H1 (cell line): ENCODE measurements at regions not wholly inside any gene's neighbourhood (a gene's known extent, or its start where the extent isn't known, plus 50 kb on each side); places are given as distances from the start of the nearest gene placed in this dataset.

Experiments used
- CTCF ChIA-PET: fragments of 300-600 bp; sonication (Branson Sonifier 250); formaldehyde crosslinking; loops from one replicate; lab custom pipeline; 2021; ENCODE audit not compliant: partially characterized antibody; lab: Charles Lee
- POLR2A ChIA-PET: fragments of 300-600 bp; sonication (Branson Sonifier 250); formaldehyde crosslinking; loops from one replicate; lab custom pipeline; 2021; ENCODE audit warnings: inconsistent platforms; ENCODE audit not compliant: partially characterized antibody; lab: Charles Lee
- DNase-seq, 2 experiments: peaks; one replicate each; pipeline versions ENCODE4 v3.0.0 to v3.0.0-alpha.2; 2010 to 2022; ENCODE audit warnings: low spot score in 2 of 2, low read depth in 1 of 2, mixed read lengths in 1 of 2
- FAIRE-seq: peaks from 2 replicates; lab custom pipeline; 2011; peaks lifted over from hg19 to GRCh38; lab: Jason Lieb, UNC
- H2AFZ ChIP-seq: 2 replicates; pipeline ENCODE4 v1.8.1; 2012; ENCODE audit warnings: low read length, inconsistent platforms
- H2AK5ac ChIP-seq: 2 replicates; pipeline ENCODE4 v1.6.1; 2013; ENCODE audit warnings: low read depth, low read length
- H2BK120ac ChIP-seq: replicated peaks from 2 replicates; pipeline ENCODE3; 2013; ENCODE audit warnings: low read depth, low read length, inconsistent platforms
- H2BK12ac ChIP-seq: 2 replicates; pipeline ENCODE4 v1.6.1; 2013; ENCODE audit warnings: low read depth, low read length
- H2BK15ac ChIP-seq: 2 replicates; pipeline ENCODE4 v1.6.1; 2013; ENCODE audit warnings: low read length
- H2BK20ac ChIP-seq: 2 replicates; pipeline ENCODE4 v1.6.1; 2013; ENCODE audit warnings: low read length
- H2BK5ac ChIP-seq: 2 replicates; pipeline ENCODE4 v1.6.1; 2013; ENCODE audit warnings: low read depth, low read length
- H3K14ac ChIP-seq: 2 replicates; pipeline ENCODE4 v1.6.1; 2013; ENCODE audit warnings: inconsistent platforms; ENCODE audit not compliant: insufficient read length
- H3K18ac ChIP-seq: 2 replicates; pipeline ENCODE4 v1.6.1; 2013; ENCODE audit warnings: low read length; ENCODE audit errors: extremely low read depth
- H3K23ac ChIP-seq: 2 replicates; pipeline ENCODE4 v1.6.1; 2013; ENCODE audit warnings: inconsistent platforms; ENCODE audit not compliant: insufficient read length
- H3K23me2 ChIP-seq: 2 replicates; pipeline ENCODE4 v1.6.1; 2013; ENCODE audit warnings: low read depth, low read length
- H3K27ac ChIP-seq: 2 replicates; pipeline ENCODE4 v1.6.1; 2011; ENCODE audit warnings: low read depth, low read length, inconsistent platforms
- H3K27me3 ChIP-seq, 4 experiments: replicated peaks in 1 of 4; 1 replicate in 1 of 4; 2 replicates in 3 of 4; pipeline versions ENCODE4 v1.6.1 to v1.8.1; 2011 to 2013; ENCODE audit warnings: low read length in 3 of 4, mild to moderate bottlenecking in 3 of 4, inconsistent platforms in 2 of 4, mixed read lengths in 2 of 4, moderate library complexity in 1 of 4; ENCODE audit not compliant: control insufficient read depth in 3 of 4, insufficient read depth in 3 of 4; ENCODE audit errors: extremely low read depth in 1 of 4
- H3K36me3 ChIP-seq, 4 experiments: 2 replicates each; pipeline versions ENCODE4 v1.6.1 to v1.8.1; 2011 to 2013; ENCODE audit warnings: mild to moderate bottlenecking in 4 of 4, low read length in 3 of 4, moderate library complexity in 2 of 4, control low read depth in 1 of 4, inconsistent platforms in 1 of 4; ENCODE audit not compliant: insufficient read depth in 4 of 4, control insufficient read depth in 2 of 4
- H3K4ac ChIP-seq: replicated peaks from 2 replicates; pipeline ENCODE3; 2013; ENCODE audit warnings: low read length, low read depth, mixed read lengths, inconsistent platforms; ENCODE audit not compliant: insufficient read length
- H3K4me1 ChIP-seq, 4 experiments: replicated peaks in 1 of 4; 1 replicate in 1 of 4; 2 replicates in 3 of 4; pipeline versions ENCODE4 v1.6.1 to v1.8.1; 2011 to 2013; ENCODE audit warnings: low read length in 3 of 4, inconsistent platforms in 2 of 4, mixed read lengths in 1 of 4; ENCODE audit not compliant: insufficient read depth in 4 of 4, control insufficient read depth in 3 of 4
- H3K4me2 ChIP-seq, 2 experiments: 2 replicates each; pipeline versions ENCODE4 v1.6.1 to v1.8.1; 2011 to 2013; ENCODE audit warnings: low read depth in 2 of 2, low read length in 2 of 2, control low read depth in 1 of 2, inconsistent platforms in 1 of 2, mild to moderate bottlenecking in 1 of 2; ENCODE audit not compliant: insufficient read depth in 1 of 2
- H3K4me3 ChIP-seq, 4 experiments: fragments of 200-600, 300-600 bp in 1 of 4; sonication (generic), shearing (Covaris generic), sonication (Bioruptor Twin) in 1 of 4; 2 replicates each; pipeline versions ENCODE4 v1.5.1 to v1.8.1; 2011 to 2016; ENCODE audit warnings: low read length in 4 of 4, low read depth in 3 of 4, control low read depth in 2 of 4, inconsistent platforms in 2 of 4, mild to moderate bottlenecking in 2 of 4, mixed read lengths in 1 of 4, moderate library complexity in 1 of 4; ENCODE audit not compliant: insufficient read depth in 2 of 4; ENCODE audit errors: extremely low read depth in 1 of 4
- H3K56ac ChIP-seq: replicated peaks from 2 replicates; pipeline ENCODE3; 2013; ENCODE audit warnings: low read depth, mild to moderate bottlenecking, mixed read lengths, low read length, inconsistent platforms; ENCODE audit not compliant: insufficient read length
- H3K79me1 ChIP-seq: 2 replicates; pipeline ENCODE4 v1.6.1; 2013; ENCODE audit warnings: low read depth, low read length, control low read depth
- H3K79me2 ChIP-seq, 2 experiments: 2 replicates each; pipeline versions ENCODE4 v1.6.1 to v1.8.1; 2012 to 2013; ENCODE audit warnings: low read length in 2 of 2, mild to moderate bottlenecking in 2 of 2, inconsistent platforms in 1 of 2; ENCODE audit not compliant: insufficient read depth in 2 of 2, control insufficient read depth in 1 of 2
- H3K9ac ChIP-seq, 4 experiments: replicated peaks in 1 of 4; 1 replicate in 1 of 4; 2 replicates in 3 of 4; pipeline versions ENCODE4 v1.6.1 to v1.8.1; 2011 to 2013; ENCODE audit warnings: low read depth in 3 of 4, low read length in 3 of 4, control low read depth in 2 of 4, mild to moderate bottlenecking in 2 of 4, moderate library complexity in 2 of 4, inconsistent platforms in 1 of 4; ENCODE audit errors: extremely low read depth in 1 of 4
- H3K9me3 ChIP-seq, 2 experiments: 2 replicates each; pipeline versions ENCODE4 v1.6.1 to v1.8.1; 2012 to 2013; ENCODE audit warnings: mild to moderate bottlenecking in 2 of 2, moderate library complexity in 2 of 2, control low read depth in 1 of 2, inconsistent platforms in 1 of 2, low read depth in 1 of 2, low read length in 1 of 2, mixed read lengths in 1 of 2; ENCODE audit not compliant: insufficient read depth in 2 of 2
- H4K20me1 ChIP-seq, 2 experiments: replicated peaks in 1 of 2; 2 replicates each; pipeline versions ENCODE3 to v1.8.1; 2011 to 2013; ENCODE audit warnings: inconsistent platforms in 2 of 2, low read length in 2 of 2, mild to moderate bottlenecking in 1 of 2; ENCODE audit not compliant: insufficient read depth in 2 of 2, control insufficient read depth in 1 of 2
- H4K5ac ChIP-seq: 2 replicates; pipeline ENCODE4 v1.6.1; 2013; ENCODE audit warnings: low read length, low read depth, mixed read lengths, inconsistent platforms; ENCODE audit not compliant: insufficient read length
- H4K8ac ChIP-seq: 2 replicates; pipeline ENCODE4 v1.8.0; 2013; ENCODE audit warnings: mild to moderate bottlenecking, moderate library complexity, low read length, inconsistent platforms; ENCODE audit not compliant: insufficient read depth; ENCODE audit errors: extremely low read depth
- H4K91ac ChIP-seq: replicated peaks from 2 replicates; pipeline ENCODE3; 2013; ENCODE audit warnings: low read length, mixed read lengths, inconsistent platforms; ENCODE audit not compliant: insufficient read length
- BCL11A ChIP-seq, 2 experiments: IDR thresholded peaks; one replicate each; pipeline ENCODE4 v1.6.1; 2011; ENCODE audit warnings: low read depth in 2 of 2, low read length in 2 of 2, mild to moderate bottlenecking in 2 of 2
- EGR1 ChIP-seq: IDR thresholded peaks from 2 replicates; pipeline ENCODE4 v1.6.1; 2011; ENCODE audit warnings: low read depth, low read length, borderline replicate concordance
- EP300 ChIP-seq, 2 experiments: IDR thresholded peaks; 1 replicate in 1 of 2; 2 replicates in 1 of 2; pipeline ENCODE4 v1.6.1; 2011 to 2012; ENCODE audit warnings: low read depth in 2 of 2, low read length in 2 of 2, mild to moderate bottlenecking in 2 of 2, borderline replicate concordance in 1 of 2, inconsistent platforms in 1 of 2, moderate library complexity in 1 of 2
- GABPA ChIP-seq: IDR thresholded peaks from 2 replicates; pipeline ENCODE4 v1.6.1; 2011; ENCODE audit warnings: mild to moderate bottlenecking, low read length, moderate library complexity, borderline replicate concordance; ENCODE audit not compliant: insufficient read depth
- HDAC6 ChIP-seq: IDR thresholded peaks from one replicate; pipeline ENCODE4 v1.7.1; 2012; ENCODE audit warnings: low read depth, mild to moderate bottlenecking, inconsistent platforms, low read length, moderate library complexity
- JUN ChIP-seq: IDR thresholded peaks from 2 replicates; pipeline ENCODE4 v1.6.1; 2011; ENCODE audit warnings: low read depth, mild to moderate bottlenecking, improper control_type of control experiment, low read length
- NRF1 ChIP-seq: IDR thresholded peaks from 2 replicates; pipeline ENCODE4 v1.6.1; 2011; ENCODE audit warnings: mild to moderate bottlenecking, low read depth, low read length, improper control_type of control experiment
- RFX5 ChIP-seq: IDR thresholded peaks from 2 replicates; pipeline ENCODE4 v1.6.1; 2011; ENCODE audit warnings: low read depth, low read length, improper control_type of control experiment, borderline replicate concordance
- SIRT6 ChIP-seq: IDR thresholded peaks from one replicate; pipeline ENCODE4 v1.7.1; 2012; ENCODE audit warnings: low read length, inconsistent platforms
- SP2 ChIP-seq: IDR thresholded peaks from 2 replicates; pipeline ENCODE4 v1.6.1; 2012; ENCODE audit warnings: mild to moderate bottlenecking, low read length, inconsistent platforms
- TAF1 ChIP-seq: IDR thresholded peaks from 2 replicates; pipeline ENCODE4 v1.6.1; 2011; ENCODE audit warnings: mild to moderate bottlenecking, low read depth, low read length
- TAF7 ChIP-seq: optimal IDR thresholded peaks from 2 replicates; pipeline ENCODE3; 2011; ENCODE audit warnings: low read depth, mild to moderate bottlenecking, inconsistent platforms, low read length, moderate library complexity, borderline replicate concordance
- USF2 ChIP-seq: IDR thresholded peaks from 2 replicates; pipeline ENCODE4 v1.6.1; 2011; ENCODE audit warnings: low read length, improper control_type of control experiment
- WGBS, 2 experiments: shearing (Covaris generic) in 1 of 2; methylation state at CpG; one replicate each; pipeline versions ENCODE4 v1.1.6 to v1.1.7; 2013 to 2015; ENCODE audit warnings: low lambda C conversion rate in 2 of 2, mixed read lengths in 2 of 2, inconsistent platforms in 1 of 2, low coverage in 1 of 2, missing lambda C conversion rate in 1 of 2; ENCODE audit not compliant: insufficient replicate concordance in 2 of 2, insufficient coverage in 1 of 2, insufficient read length in 1 of 2; ENCODE audit errors: extremely low coverage in 1 of 2, missing lambda C conversion rate in 1 of 2; 5-methylcytosine and 5-hydroxymethylcytosine counted together

DNA sequence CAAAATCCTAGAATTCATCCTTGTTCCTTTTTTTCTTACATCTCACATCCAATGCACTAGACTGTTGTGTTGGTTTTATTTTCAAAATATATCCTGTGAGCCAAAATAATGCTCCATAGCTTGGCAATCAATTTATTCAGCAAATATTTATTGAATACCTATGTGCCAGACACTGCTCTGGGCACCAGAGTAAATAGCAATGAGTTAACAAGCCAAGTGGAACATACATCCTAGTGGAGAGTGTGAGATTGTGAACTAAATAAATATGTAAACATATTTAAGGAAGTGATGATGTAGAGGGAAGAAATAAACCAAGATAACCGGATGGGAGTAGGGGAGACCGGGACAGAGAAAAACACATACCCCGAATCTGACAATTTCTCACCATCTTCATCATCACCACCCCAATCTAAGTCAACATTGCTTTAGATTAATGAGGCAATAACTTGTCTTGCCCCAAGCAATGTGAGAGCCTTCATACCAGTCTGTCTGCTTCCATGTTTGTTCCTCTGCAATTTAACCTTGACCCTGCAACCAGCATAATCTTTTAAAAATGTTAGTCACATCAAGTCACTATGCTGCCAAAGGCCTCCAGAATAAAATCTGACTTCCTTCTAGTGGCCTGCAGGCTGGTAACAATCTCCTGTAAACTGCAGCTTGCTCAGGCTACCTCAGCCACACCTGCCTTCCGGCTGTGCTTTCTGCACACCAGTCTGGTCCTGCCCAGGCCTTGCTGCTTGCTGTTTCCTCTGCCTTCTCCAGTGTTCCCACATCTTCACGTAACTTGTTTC, 199.2 kb downstream of the DLEU7 start:
- no peak overlapping the region for H3K4me2 ChIP-seq
- no peak overlapping the region for H3K56ac ChIP-seq
- no peak overlapping the region for H3K23ac ChIP-seq
- H2BK15ac ChIP-seq = no peak overlapping the region
- H2AFZ ChIP-seq = no peak overlapping the region
- DNase-seq (no peak), FAIRE-seq (no peak)
- no peak overlapping the region for H3K4me3 ChIP-seq
- no peak overlapping the region for H3K4ac ChIP-seq
- H3K4me1 ChIP-seq = no peaks in the 10 kb centered on the region
- no peaks in the 10 kb centered on the region for H3K79me2 ChIP-seq
- H4K5ac ChIP-seq = no peak overlapping the region
- ChIA-PET CTCF (interaction anchor here (1.6 kb wide), 1 partner anchor 157 kb away, joined by 5 read pairs; no protein-coding TSS in a partner anchor), POLR2A (no interaction called here)
- no peak overlapping the region for H2AK5ac ChIP-seq
- H3K18ac ChIP-seq = no peak overlapping the region
- H2BK5ac ChIP-seq = no peak overlapping the region
- no peak overlapping the region for H3K14ac ChIP-seq
- H3K9ac ChIP-seq = no peak overlapping the region
- H4K20me1 ChIP-seq = no peaks in the 10 kb centered on the region
- H4K91ac ChIP-seq = no peak overlapping the region
- 90 to 100% methylated on average over 1 to 5 of the region's 5 CpGs for WGBS, 2 experiments
- no peak overlapping the region for H2BK120ac ChIP-seq
- H3K27ac ChIP-seq = no peak overlapping the region
- no peaks in the 10 kb centered on the region for H3K23me2 ChIP-seq
- no peak overlapping the region for H4K8ac ChIP-seq
- H3K36me3 ChIP-seq = no peaks in the 10 kb centered on the region
- H3K79me1 ChIP-seq = no peaks in the 10 kb centered on the region
- H2BK20ac ChIP-seq = no peak overlapping the region
- no peak overlapping the region for H2BK12ac ChIP-seq
- H3K27me3 ChIP-seq = no peaks in the 10 kb centered on the region; a peak in 1 of 7 replicates
- H3K9me3 ChIP-seq = no peaks in the 10 kb centered on the region
- TF ChIP-seq RFX5 = no peak
- no peak for TF ChIP-seq HDAC6
- no peak for TF ChIP-seq NRF1
- no peak for TF ChIP-seq GABPA
- TF ChIP-seq TAF1 = no peak
- no peak for TF ChIP-seq BCL11A (IDR thresholded peaks at IDR 0.05; ENCODE audit: low read depth in 2 of 2, low read length in 2 of 2)
- no peak for TF ChIP-seq EP300 (IDR thresholded peaks at IDR 0.05; ENCODE audit: borderline replicate concordance in 1 of 2, low read depth in 2 of 2, low read length in 2 of 2)
- no peak for TF ChIP-seq EGR1
- no peak for TF ChIP-seq JUN
- no peak for TF ChIP-seq SP2
- TF ChIP-seq SIRT6 = no peak
- TF ChIP-seq USF2 = no peak
- no peak for TF ChIP-seq TAF7
